ENCODE measurements at regions not wholly inside any gene's neighbourhood (a gene's known extent, or its start where the extent isn't known, plus 50 kb on each side); places are given as distances from the start of the nearest gene placed in this dataset.

- FAIRE-seq (no peak), DNase-seq (ENCODE audit: low spot score) (no peak), ATAC-seq (no peak)
- POLR2A ChIA-PET = no interaction called here
- no peak overlapping the region for H3K27ac ChIP-seq (ENCODE audit: extremely low read length, insufficient read depth, low read length)
- intact Hi-C loops (cut with micrococcal nuclease; ENCODE audit: unreplicated experiment) = no loop called here
- no peaks in the 10 kb centered on the region for H4K20me1 ChIP-seq (ENCODE audit: insufficient read depth, low read length)
- TF ChIP-seq SIX4 (CRISPR knock-in tag; IDR thresholded peaks at IDR 0.05) (no peak), TEAD2 (CRISPR knock-in tag; IDR thresholded peaks at IDR 0.05) (no peak), MED13 (CRISPR knock-in tag; IDR thresholded peaks at IDR 0.05) (no peak), SYNCRIP (IDR thresholded peaks at IDR 0.05; ENCODE audit: insufficient read depth, low read depth, low read length) (no peak), ZBTB46 (CRISPR knock-in tag; IDR thresholded peaks at IDR 0.05; ENCODE audit: borderline replicate concordance) (no peak), TP53 (CRISPR knock-in tag; conservative IDR thresholded peaks at IDR 0.05) (no peak)
- TF ChIP-seq, protein P1, sequence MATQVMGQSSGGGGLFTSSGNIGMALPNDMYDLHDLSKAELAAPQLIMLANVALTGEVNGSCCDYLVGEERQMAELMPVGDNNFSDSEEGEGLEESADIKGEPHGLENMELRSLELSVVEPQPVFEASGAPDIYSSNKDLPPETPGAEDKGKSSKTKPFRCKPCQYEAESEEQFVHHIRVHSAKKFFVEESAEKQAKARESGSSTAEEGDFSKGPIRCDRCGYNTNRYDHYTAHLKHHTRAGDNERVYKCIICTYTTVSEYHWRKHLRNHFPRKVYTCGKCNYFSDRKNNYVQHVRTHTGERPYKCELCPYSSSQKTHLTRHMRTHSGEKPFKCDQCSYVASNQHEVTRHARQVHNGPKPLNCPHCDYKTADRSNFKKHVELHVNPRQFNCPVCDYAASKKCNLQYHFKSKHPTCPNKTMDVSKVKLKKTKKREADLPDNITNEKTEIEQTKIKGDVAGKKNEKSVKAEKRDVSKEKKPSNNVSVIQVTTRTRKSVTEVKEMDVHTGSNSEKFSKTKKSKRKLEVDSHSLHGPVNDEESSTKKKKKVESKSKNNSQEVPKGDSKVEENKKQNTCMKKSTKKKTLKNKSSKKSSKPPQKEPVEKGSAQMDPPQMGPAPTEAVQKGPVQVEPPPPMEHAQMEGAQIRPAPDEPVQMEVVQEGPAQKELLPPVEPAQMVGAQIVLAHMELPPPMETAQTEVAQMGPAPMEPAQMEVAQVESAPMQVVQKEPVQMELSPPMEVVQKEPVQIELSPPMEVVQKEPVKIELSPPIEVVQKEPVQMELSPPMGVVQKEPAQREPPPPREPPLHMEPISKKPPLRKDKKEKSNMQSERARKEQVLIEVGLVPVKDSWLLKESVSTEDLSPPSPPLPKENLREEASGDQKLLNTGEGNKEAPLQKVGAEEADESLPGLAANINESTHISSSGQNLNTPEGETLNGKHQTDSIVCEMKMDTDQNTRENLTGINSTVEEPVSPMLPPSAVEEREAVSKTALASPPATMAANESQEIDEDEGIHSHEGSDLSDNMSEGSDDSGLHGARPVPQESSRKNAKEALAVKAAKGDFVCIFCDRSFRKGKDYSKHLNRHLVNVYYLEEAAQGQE (IDR thresholded peaks at IDR 0.05; ENCODE audit: borderline replicate concordance in 1 of 2, low read depth in 1 of 2, low read length in 2 of 2) = no peak
- no peaks in the 10 kb centered on the region for H3K36me3 ChIP-seq (replicated peaks in 1 of 2; ENCODE audit: control insufficient read depth in 1 of 2, insufficient read depth in 2 of 2, low read length in 2 of 2)
- BruUV-seq (replicated peaks) = no TSS peak
- no peak overlapping the region for H3K4me3 ChIP-seq (replicated peaks in 1 of 3; ENCODE audit: insufficient read depth in 1 of 3, low read depth in 2 of 3, low read length in 3 of 3)
- no peak overlapping the region for H3K4me2 ChIP-seq (ENCODE audit: low read depth, low read length)
- no peaks in the 10 kb centered on the region for H3K79me2 ChIP-seq (ENCODE audit: insufficient read depth, low read length)
- in situ Hi-C loops (cut with HindIII; ENCODE audit: extremely low pct_ligation_motif_present, low pct_unique_long_range_greater_than_20kb) = no loop called here
- no peaks in the 10 kb centered on the region for H3K4me1 ChIP-seq (ENCODE audit: insufficient read depth, low read length)
- no peaks in the 10 kb centered on the region; the same call in 1 of the 2 replicates for H3K9me3 ChIP-seq (ENCODE audit: low read length)
- no peak overlapping the region for H3K9ac ChIP-seq (ENCODE audit: insufficient read depth, low read depth, low read length)
- no peak overlapping the region for H2AFZ ChIP-seq (ENCODE audit: low read length)
- 25% methylated on average over 2 of the region's 3 CpGs for WGBS (ENCODE audit: low lambda C conversion rate)
- CTCF ChIA-PET (ENCODE audit: low intra/inter-chr PET ratio, low total read pairs) = no interaction called here
- no peaks in the 10 kb centered on the region for H3K27me3 ChIP-seq (ENCODE audit: control insufficient read depth in 1 of 2, insufficient read depth in 2 of 2, low read length in 2 of 2)
Observed at GRCh38 chr15:94610485-94610884, 379.1 kb downstream of the MCTP2 start.
